ENCODE measurements at regions not wholly inside any gene's neighbourhood (a gene's known extent, or its start where the extent isn't known, plus 50 kb on each side); places are given as distances from the start of the nearest gene placed in this dataset.

- DNase-seq (ENCODE audit: extremely low spot score in 2 of 2), result no peak
- intact Hi-C loops (cut with DNase I), result no loop called here
- Histone ChIP-seq H3K9me3 (no peaks in the 10 kb centered on the region), H3K27me3 (no peaks in the 10 kb centered on the region), H3K27ac (no peak overlapping the region), H3K4me1 (no peaks in the 10 kb centered on the region), H3K36me3 (no peaks in the 10 kb centered on the region), H3K4me3 (no peak overlapping the region)
- no peak for TF ChIP-seq POLR2AphosphoS5 (IDR thresholded peaks at IDR 0.05; ENCODE audit: insufficient read depth in 1 of 2, low read depth in 1 of 2)
- TF ChIP-seq POLR2A (IDR thresholded peaks at IDR 0.05), result no peak
- TF ChIP-seq CTCF (IDR thresholded peaks at IDR 0.05), result no peak
Observed at GRCh38 chr6:22221211-22221610, 75.6 kb downstream of the PRL start.

DNA sequence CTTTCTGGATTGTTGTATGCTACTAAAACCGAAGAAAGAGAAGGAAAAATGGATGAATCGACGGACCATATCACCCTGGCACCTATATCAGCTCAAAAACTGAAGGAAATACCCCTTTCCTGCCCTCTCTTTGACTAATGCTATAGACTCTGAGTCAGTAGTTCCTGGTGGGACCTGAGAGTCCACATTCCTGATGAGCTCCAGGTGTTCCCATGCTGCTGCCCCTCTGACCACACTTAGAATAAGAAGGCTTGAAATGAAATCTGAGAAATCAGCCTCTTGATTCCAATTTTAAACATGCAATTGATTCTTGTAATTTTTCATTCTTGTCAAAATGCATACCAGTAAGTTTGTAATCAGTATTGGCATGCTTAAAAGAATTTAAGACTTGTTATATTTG is 75.2 kb downstream of the PRL start:
- Histone ChIP-seq H3K4me3 (no peak overlapping the region), H3K4me1 (no peaks in the 10 kb centered on the region), H3K36me3 (no peaks in the 10 kb centered on the region), H3K27ac (no peak overlapping the region), H3K27me3 (no peaks in the 10 kb centered on the region), H3K9me3 (no peaks in the 10 kb centered on the region)
- TF ChIP-seq POLR2AphosphoS5 (IDR thresholded peaks at IDR 0.05; ENCODE audit: insufficient read depth in 1 of 2, low read depth in 1 of 2), result no peak
- TF ChIP-seq POLR2A (IDR thresholded peaks at IDR 0.05), result no peak
- TF ChIP-seq CTCF (IDR thresholded peaks at IDR 0.05), result no peak
- DNase-seq (ENCODE audit: extremely low spot score in 2 of 2), result no peak
- intact Hi-C loops (cut with DNase I), result no loop called here

DNA sequence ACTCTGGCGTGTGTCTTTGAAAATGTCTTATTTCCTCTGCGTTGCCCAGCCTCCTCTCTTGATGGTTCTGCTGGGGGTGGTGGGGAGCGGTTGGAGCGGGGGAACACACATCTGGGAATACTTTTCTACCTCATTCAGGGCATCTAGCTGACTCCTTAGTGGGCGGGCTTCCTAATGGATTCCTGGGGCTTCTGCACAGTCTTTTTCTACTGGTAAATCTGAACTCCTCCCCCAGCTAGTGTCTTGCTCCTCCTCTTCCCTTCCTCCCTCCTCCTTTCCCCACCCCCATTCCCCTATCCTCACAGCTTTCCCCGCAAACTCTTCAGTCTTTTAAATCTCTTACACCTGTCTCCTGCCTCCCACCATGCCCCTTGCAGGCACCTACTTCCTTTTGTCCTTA is 74.4 kb downstream of the PRL start:
- Histone ChIP-seq H3K27ac (no peak overlapping the region), H3K4me3 (no peak overlapping the region), H3K9me3 (no peaks in the 10 kb centered on the region), H3K36me3 (no peaks in the 10 kb centered on the region), H3K4me1 (no peaks in the 10 kb centered on the region), H3K27me3 (no peaks in the 10 kb centered on the region)
- intact Hi-C loops (cut with DNase I), result no loop called here
- TF ChIP-seq POLR2A (IDR thresholded peaks at IDR 0.05) (no peak), POLR2AphosphoS5 (IDR thresholded peaks at IDR 0.05; ENCODE audit: insufficient read depth in 1 of 2, low read depth in 1 of 2) (no peak), CTCF (IDR thresholded peaks at IDR 0.05) (no peak)
- DNase-seq (ENCODE audit: extremely low spot score in 2 of 2), result no peak

DNA sequence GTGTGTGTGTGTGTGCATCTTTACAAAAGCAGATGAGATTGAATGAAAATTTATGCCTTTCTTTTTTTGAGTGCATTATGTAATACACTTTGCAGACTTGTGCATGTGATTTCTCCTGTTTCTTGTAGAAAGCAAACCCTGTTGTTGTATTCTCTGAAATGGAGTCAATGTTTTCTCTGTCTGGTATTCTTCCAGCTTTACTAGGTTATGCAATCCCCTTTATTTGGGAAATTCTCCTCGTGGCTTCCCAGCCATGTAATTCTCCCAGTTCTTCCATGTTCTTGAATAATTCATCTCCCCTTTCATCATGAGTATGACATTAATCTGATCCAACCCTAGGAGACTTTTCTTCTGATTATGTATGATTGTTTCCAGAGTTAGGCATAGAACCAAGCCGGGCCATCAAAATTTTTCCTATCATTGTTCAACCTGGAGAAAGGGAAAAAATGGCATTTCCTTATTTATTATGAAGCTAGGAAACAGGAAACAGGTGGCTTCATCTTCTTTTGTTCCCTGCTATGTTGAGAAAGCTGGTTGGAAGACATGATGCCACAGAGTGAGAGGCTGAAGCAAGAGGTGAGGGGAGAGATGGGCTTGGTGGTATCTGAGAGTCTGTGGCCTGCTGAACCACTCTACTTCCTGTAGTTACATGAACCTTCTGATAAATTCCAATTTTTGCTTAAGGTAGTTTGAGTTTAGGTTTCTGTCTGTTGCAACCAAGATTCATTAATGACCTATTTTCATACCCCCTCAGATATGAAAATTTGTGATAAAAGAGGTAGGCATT is 68.8 kb downstream of the PRL start:
- H3K36me3 ChIP-seq, result no peaks in the 10 kb centered on the region
- TF ChIP-seq CTCF (IDR thresholded peaks at IDR 0.05) (no peak), POLR2A (IDR thresholded peaks at IDR 0.05) (no peak), POLR2AphosphoS5 (IDR thresholded peaks at IDR 0.05; ENCODE audit: insufficient read depth in 1 of 2, low read depth in 1 of 2) (no peak)
- no peaks in the 10 kb centered on the region for H3K27me3 ChIP-seq
- no peaks in the 10 kb centered on the region for H3K9me3 ChIP-seq
- no peak overlapping the region for H3K4me3 ChIP-seq
- no peak for DNase-seq (ENCODE audit: extremely low spot score in 2 of 2)
- no peaks in the 10 kb centered on the region for H3K4me1 ChIP-seq
- intact Hi-C loops (cut with DNase I), result no loop called here
- no peak overlapping the region for H3K27ac ChIP-seq

- intact Hi-C loops (cut with DNase I), result no loop called here
Observed at GRCh38 chr6:22231050-22231449, 65.8 kb downstream of the PRL start.

More at GRCh38 chr6:22231050-22231449, 65.8 kb downstream of the PRL start:
- H3K4me1 ChIP-seq, result no peaks in the 10 kb centered on the region
- TF ChIP-seq POLR2A (IDR thresholded peaks at IDR 0.05) (no peak), POLR2AphosphoS5 (IDR thresholded peaks at IDR 0.05; ENCODE audit: insufficient read depth in 1 of 2, low read depth in 1 of 2) (no peak), CTCF (IDR thresholded peaks at IDR 0.05) (no peak)
- no peak overlapping the region for H3K4me3 ChIP-seq
- DNase-seq (ENCODE audit: extremely low spot score in 2 of 2), result no peak
- H3K27me3 ChIP-seq, result no peaks in the 10 kb centered on the region
- no peaks in the 10 kb centered on the region for H3K9me3 ChIP-seq
- no peak overlapping the region for H3K27ac ChIP-seq
- H3K36me3 ChIP-seq, result no peaks in the 10 kb centered on the region
